Stimulated activated CD8-positive, alpha-beta memory T cell treated with anti-CD3 and anti-CD28 coated beads, Interleukin-15, amount 100 ng/mL, for 48 hours (primary cell): ENCODE measurements at regions not wholly inside any gene's neighbourhood (a gene's known extent, or its start where the extent isn't known, plus 50 kb on each side); places are given as distances from the start of the nearest gene placed in this dataset.

ENCODE experiments used
- DNase-seq, 2 donors: peaks; one replicate each; pipeline ENCODE4 v3.0.0-alpha.2; 2020; ENCODE audit warnings: low read depth in 2 of 2

DNA sequence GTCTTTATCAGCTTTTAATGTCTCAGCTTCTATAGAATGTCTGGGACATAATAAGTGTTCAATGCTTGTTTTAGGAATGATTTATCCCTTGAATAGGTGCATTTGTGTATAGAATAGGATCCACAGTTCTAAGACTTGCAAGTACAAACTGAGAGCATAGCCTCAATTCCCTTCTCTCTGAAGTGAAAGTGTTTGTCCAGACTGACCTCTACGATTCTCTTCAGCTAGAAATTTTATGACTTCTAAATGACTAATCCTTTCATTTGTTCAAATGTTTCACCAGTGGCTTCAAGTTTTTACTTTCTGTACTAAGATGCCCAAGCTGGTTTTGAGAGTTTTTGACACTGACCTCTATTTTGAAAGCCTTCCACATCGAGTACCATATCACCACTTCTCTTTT is 608.2 kb upstream of the ADGRL4 start:
- no peak for DNase-seq

DNA sequence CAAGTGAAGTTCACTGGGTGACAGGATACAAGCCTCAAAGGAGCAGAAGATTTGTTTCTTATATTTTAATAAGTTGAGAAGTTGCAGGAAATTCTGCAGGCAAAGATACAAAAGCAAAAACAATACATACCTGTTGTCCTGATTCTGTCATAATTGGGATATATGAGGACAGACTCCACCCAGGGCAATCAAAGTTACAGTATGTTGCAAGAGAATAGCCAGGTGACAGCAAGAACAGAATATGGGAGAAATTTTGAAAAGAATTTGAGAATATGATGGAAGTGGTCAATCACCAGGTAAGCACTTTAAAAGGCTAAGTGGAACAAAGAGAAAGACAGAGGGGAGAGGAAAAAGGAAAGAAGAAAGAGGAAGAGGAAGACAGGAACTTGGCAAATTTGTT is 607.6 kb upstream of the ADGRL4 start:
- no peak for DNase-seq

DNA sequence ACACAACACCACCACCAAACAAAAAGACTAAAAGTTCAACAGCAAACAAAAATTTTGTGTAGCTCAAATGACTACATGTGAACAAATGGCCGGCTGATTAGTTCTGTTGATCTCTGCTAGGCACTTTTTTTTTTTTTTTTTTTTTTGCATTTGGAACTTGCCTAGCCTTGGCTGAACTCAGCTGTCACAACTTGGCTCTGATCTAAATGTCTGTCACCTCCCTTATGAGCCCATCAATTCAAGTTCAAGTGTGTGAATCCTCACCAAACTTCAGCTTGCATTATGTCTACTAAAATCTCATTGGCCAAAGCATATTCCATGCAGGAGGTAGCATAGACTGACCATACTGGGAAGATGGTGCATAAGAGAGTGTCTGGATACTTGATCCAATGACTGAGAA is 606.5 kb upstream of the ADGRL4 start:
- DNase-seq: no peak

DNA sequence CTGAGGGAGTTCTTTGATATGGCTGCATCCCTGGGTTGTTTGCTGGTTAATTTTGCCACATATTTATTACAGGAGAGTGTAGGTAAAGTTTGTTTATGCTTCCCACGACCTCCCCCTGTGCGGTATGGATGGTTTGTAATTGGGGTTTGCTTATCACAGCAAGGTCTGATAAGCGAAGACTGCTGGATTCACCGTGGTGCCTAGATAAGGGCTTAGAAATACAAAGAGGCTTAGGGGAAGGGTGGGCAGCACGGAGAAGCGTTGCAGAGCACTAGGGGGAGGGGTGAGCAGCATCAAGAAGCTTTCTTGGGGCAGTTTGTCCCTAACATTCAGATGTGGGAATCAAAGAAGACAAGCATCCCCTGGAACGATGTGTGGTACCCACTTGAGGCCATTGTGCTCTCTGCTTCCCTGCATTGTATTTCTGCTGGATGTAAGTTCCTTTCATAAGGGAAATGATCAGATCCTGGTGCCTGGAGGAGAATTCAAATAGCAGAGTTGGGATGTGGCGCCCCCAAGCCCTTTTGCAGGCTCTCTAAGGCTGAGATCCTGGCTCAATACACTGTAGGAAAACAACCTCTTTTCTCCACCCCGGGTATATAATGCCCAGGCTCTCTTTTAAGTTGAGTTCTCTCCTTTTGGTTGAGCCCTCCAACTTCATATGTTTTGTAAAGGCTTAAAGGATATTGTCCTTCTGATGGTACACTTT is 598.1 kb upstream of the ADGRL4 start:
- no peak for DNase-seq

DNA sequence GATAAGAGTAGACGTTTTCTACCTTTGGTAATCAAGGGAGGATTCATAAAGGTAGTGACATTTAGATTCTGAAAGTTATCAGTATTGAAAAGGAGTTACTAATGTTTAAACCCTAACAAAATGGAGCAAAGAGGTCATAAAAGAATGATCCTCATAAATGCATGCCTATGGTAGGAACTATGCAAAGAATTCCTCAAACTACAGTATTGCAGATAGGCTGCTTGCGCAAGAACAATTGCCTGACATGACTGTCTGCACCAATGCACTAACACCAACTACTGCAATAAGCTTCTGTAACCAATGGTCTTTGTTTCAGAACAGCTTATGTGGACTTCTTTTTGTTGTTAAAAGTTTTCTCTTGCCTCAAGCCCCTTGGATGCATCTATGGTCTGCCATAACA is 597.3 kb upstream of the ADGRL4 start:
- no peak for DNase-seq

DNA sequence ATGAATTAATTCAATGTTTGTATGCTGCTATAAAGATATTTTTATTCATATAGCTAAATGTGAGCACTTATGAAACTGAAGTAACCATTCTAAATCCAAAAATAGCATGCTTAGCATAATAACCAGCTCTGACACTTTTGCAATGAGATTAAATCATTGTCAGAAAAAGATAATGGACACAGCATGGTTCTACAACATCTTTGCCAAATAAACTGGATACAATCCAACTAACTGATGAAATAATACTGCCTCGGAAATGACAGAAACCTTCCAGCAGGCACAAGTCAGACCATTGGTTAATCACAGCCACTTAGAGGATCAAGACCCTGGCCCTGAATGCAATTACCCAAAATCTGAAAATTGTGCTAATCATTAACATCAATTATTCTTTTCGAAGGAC is 592.7 kb upstream of the ADGRL4 start:
- DNase-seq: no peak

DNA sequence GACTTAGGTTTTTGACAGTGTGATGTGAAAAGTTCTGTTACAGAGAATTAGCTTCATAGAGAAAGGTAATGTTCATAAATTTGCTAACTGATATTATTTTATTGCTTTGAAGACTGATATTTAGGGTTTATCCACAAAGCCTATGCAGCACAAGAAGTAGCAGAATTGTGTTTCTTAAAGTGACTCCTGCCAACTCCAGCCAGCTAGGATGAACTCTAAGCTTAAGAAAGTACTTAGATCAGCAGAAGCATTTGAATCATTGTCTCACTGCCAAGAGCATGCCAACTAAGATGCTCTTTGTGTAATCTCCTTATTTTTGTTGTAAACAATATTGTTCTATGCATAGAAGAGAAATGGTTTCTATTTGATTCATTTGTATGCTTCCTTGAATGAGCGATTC is 589.4 kb upstream of the ADGRL4 start:
- DNase-seq: no peak

DNA sequence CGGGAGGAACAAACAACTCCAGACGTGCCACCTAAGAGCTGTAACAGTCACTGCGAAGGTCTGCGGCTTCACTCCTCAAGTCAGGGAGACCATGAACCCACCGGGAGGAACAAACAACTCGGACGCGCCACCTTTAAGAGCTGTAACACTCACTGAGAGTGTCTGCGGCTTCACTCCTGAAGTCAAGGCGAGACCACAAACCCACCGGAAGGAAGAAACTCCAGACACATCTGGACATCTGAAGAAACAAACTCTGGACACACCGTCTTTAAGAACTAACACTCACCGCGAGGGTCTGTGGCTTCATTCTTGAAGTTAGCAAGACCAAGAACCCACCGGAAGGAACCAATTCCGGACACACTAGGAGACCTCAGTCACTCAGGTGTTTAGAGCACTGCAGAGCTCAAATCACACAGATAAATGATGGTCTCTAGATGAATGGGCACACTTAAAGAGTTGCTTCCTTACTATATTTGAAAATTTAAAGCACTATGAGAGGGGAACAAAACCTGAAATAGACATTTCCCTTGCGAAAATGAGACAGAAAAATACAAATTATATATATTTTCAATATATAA is 587.7 kb upstream of the ADGRL4 start:
- no peak for DNase-seq

DNA sequence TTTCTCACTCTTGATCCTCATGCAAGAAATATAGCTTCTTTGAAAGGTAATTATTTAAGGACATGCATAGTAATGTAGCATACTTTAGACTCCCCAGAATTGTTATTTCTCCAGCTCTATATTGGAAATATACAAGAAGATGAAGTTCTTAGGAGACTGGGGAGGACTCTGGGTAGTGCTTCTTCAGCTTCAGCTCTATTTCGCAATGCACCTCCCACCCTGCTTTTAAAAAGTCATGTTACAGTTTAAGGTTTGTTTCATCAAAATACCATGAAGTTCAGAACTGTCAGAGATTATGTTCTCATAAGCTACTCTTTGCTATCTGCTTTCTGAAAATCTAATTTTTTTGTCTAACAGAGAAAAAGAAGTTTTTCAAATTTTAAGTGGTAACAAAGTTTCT is 586.2 kb upstream of the ADGRL4 start:
- DNase-seq: no peak

DNA sequence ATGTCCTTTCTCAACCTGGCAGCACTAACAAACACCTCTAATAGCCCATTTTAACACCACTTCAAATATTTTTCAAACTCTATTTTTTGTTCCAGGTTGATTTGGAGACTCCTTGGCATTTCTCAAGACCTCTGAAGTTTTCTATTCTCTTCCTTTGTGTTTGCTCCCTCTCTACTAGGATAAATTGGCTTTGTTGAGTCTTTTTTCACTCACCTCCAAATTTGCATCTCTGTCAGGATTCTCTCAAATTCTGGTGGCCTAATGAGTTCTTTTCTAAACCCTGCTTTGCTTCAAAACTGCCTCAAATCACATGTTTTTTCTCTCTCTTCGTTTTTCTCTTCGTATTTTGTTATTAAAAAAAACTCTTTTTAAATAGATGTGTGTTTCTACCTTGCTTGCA is 582.2 kb upstream of the ADGRL4 start:
- no peak for DNase-seq

DNA sequence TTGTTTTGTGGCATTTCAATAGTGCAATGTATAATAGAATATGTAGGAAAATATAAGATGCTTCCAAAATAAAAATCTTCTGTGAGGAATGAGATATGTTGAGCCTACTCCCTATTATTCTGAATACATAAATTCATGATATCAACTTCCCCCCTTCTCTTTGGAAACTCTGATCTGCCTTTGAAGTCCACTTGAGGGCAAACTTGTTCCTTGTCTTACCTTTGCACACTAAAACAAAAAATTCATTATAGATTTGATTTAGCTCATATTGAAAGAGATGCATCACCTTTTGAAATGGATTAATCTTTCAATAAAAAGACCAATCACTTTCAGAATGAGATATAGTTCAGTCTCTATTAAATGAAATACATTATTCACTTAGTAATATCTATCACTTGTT is 580.7 kb upstream of the ADGRL4 start:
- DNase-seq: no peak

DNA sequence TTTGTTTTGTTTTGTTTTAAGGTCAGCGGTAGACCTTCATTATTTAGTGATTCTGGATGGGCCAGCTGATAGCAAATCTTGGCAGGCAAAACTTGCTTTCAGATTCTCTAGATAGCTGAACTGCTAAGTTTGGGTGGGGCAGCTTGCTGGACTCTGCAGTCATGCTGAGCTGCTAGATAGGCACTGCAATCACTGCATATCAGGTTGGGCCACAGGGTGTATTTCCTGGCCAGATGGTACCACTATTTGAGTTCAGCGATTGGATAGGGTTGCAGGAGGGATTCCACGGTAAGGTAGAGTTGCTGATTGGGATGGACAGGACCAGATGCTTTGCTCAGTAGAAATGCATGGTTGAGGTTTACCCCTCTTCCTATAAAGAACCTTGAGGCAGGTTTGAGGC is 579.3 kb upstream of the ADGRL4 start:
- DNase-seq: no peak

DNA sequence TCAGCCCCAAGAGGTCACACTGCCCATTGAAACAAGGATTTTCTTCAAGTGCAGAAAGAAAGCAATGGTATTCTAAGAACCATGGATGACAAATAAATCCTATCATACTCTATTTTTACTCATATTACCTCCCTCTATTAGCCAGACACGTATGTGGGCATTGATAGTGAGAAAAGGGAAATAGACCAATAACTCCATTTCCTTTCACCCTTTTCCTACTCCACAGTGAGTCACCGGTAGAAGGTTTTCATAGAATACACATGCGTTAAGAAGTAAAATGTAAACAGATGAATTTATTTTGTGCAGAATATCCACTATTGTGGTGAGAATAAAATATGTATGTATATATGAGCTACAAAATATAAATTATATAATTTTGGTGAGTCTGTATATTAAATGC is 568.9 kb upstream of the ADGRL4 start:
- DNase-seq: no peak

DNA sequence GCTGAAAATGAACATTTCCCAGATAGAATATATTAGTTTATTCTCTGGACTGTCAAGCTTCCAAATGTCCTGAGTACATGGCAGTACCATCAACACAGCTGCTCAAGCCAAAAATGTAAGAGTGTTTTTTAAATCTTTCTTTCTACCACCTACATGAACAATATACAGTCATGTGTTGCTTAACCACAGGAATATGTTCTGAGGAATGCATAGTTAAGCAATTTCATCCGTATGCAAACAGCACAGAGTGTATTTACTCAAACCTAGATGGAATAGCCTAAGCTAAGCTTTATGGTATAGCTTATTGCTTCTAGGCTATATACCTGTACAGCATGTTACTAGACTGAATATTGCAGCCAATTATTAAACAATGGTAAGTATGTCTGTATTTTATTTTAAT is 561.9 kb upstream of the ADGRL4 start:
- no peak for DNase-seq

DNA sequence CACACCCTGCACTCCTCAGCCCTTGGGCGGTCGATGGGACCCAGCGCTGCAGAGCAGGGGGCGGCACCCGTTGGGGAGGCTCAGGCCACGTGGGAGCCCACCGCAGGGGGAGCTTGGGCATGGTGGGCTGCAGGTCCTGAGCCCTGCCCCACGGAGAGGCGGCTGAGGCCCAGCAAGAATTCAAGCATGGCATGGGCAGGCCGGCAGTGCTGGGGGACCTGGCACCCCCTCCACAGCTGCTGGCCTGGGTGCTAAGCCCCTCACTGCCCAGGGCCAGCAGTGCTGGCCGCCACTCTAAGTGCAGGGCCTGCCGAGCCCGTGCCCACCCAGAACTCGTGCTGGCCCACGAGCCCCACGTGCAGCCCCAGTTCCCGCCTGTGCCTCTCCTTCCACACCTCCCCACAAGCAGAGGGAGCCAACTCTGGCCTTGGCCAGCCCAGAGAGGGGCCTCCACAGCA is 555.0 kb upstream of the ADGRL4 start:
- no peak for DNase-seq

DNA sequence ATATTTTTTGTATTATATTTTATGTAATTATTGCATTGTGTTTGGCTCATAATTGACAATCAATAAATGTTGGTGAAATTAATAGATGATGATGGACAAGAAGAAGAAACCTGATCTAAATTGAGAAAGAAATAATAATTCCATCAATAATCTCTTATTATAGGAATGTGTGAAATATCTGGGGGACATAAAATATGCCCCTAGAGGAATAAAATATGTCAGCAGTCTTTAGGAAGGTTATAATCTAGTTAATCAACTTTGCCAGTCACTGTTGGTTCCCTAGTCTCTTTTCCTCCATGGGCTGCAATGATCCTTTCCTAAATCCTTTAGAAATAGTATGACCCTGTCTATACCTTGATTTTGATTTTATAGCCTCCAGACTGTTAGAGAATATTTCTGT is 549.7 kb upstream of the ADGRL4 start:
- DNase-seq: no peak

DNA sequence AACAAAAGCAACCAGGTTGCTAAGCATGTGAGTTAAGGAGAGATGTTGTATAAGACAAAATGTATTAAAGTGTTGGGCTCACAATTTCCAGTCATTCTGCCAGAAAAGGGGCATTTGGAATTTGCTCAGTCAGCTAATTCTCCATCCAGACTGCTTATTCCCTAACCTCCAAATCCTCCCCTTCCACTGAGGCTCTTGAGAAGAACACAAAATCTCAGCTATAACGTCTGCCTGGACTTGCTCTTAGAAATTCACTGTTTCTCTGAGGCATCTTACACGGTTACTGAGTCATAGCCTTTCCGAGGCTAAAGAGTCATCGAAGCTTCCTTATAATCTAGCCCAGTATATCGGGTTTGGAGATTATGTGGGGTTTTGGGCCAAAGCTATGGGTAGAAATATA is 548.2 kb upstream of the ADGRL4 start:
- no peak for DNase-seq

DNA sequence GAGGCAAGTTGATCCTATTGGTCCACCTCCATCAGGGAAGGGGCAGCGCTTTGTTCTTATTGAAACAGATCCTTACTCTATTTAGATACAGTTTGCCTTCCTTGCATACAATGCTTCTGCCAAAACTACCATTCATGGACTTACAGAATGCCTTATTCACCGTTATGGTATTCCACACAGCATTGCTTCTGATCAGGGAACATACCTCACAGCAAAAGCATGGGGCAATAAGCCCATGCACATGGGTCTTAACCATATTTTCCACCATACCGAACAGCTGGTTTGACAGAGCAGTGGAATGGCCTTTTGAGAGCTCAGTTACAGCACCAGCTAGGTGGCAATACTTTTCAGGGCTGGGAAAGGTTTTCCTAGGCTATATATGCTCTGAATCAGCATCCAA is 544.8 kb upstream of the ADGRL4 start:
- DNase-seq: no peak

DNA sequence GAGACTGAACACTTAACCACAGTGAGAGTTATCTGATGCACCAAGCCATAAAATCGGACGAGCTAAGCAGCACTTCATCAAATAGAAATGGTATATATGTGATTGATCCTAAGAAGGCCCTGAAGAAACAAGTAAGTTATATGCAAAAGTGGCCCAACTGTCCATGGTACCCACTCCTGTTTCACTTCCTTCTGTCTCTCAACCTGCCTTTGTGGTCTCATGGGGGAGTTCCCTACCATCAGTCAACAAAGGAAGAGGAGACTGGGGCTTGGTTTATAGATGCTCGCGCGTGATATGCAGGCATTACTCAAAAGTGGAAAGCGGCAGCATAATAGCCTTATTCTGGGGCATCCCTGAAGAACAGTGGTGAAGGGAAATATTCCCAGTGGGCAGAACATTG is 543.9 kb upstream of the ADGRL4 start:
- no peak for DNase-seq

DNA sequence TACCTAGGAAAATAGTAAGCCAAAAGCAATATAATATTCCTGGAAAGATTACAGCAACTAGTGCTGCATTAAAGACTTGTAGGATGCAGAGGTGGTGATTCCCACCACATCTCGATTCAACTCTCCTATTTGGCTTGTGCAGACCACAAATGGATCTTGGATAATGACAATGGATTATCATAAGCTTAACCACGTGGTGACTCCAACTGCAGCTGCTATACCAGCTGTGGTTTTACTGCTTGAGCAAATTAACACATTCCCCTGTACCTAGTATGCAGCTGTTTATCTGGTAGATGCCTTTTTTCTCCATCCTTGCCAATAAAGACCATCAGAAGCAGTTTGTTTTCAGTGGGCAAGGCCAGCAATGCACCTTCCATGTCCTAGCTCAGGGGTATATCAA is 542.7 kb upstream of the ADGRL4 start:
- DNase-seq: no peak

DNA sequence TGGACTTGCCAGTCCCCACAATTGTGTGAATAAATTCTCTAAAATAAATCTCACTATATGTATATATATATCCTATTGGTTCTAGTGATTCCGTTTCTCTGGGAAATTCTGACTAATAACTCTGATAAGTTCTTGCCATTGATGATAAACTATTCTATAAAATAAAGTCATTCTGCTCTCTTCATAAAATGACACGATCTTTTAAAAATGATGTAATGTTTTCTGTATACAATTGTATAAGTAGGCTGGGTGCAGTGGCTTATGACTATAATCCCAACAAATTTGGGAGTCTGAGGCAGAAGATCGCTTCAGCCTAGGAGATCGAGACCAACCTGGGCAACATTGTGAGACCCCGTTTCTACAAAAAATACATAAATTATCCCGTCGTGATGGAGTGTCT is 541.0 kb upstream of the ADGRL4 start:
- DNase-seq: no peak

DNA sequence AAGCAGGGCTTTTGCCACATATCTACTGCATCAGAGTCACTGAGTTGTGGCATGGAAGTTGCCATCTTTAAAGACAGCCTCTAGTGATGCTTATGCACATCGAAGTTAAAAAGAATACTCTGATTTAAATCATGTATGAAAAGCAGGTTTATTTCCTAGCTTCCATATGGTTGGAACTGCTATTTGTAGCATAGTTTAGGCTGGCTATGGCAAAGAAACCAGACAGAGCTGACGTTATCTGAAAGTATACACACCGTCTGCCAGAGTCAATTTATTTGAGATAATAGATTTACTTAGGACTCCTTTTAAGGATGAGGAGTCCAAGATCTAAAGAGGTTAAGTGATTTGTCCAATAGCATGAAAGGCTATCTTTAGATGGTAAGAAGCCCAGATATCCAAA is 536.9 kb upstream of the ADGRL4 start:
- DNase-seq: no peak

DNA sequence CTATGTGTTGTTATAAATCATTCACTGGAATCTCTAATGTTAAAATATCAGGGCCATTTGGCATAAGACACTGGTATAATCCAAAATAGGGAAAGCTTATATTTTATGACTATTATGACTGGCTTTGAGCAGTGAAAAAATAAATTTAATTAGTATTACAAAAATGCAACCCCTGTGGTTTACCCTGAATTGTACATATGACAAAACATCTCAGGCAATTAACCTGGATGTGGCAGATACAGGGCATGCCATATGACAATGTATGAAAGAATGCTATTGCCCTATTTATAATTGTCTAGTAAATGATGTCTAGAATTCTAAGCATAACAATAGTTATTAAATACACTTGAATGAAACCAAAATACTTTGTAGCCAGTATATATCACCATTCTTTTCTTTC is 532.5 kb upstream of the ADGRL4 start:
- DNase-seq: no peak

DNA sequence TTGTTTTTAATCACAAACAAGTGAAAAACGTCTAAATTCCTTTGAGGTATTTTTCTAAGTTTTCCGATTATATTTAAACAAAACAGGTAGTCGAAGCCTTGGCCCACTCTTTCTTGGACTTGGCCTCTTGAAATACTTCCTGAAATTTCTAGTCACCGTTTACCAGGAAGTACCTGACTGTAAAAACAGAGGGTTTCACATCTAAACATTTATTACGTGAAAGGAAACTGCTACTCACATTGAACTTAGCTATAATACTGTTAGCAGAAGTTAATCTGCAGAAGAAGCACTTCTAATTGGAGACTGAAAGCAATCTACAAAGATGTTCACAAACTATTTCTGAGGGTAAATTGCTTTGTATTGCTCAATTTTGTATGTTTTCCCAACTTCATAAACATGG is 526.0 kb upstream of the ADGRL4 start:
- DNase-seq: no peak
